ENCODE measurements at regions not wholly inside any gene's neighbourhood (a gene's known extent, or its start where the extent isn't known, plus 50 kb on each side); places are given as distances from the start of the nearest gene placed in this dataset.

GRCh38 chr15:62913246-62913645, 129.3 kb upstream of the TPM1 start:
- H3K27ac ChIP-seq (ENCODE audit: low read length): no peak overlapping the region
- no peak for DNase-seq
- no peaks in the 10 kb centered on the region for H3K4me1 ChIP-seq (ENCODE audit: low read length)
- H3K4me3 ChIP-seq (ENCODE audit: low read length): no peak overlapping the region
- no peak overlapping the region for H3K9ac ChIP-seq (ENCODE audit: low read length)
- no peaks in the 10 kb centered on the region for H3K9me2 ChIP-seq (replicated peaks; ENCODE audit: insufficient read depth, low read length)
- no peaks in the 10 kb centered on the region for H3K36me3 ChIP-seq (replicated peaks; ENCODE audit: insufficient read depth, low read length)
- no peak overlapping the region for H2AFZ ChIP-seq (ENCODE audit: low read length)
- TF ChIP-seq EZH2phosphoT487 (IDR thresholded peaks at IDR 0.05; ENCODE audit: low read length) (no peak), EZH2 (optimal IDR thresholded peaks at IDR 0.05; ENCODE audit: low read depth, low read length) (no peak)
- TF ChIP-seq, protein P1, sequence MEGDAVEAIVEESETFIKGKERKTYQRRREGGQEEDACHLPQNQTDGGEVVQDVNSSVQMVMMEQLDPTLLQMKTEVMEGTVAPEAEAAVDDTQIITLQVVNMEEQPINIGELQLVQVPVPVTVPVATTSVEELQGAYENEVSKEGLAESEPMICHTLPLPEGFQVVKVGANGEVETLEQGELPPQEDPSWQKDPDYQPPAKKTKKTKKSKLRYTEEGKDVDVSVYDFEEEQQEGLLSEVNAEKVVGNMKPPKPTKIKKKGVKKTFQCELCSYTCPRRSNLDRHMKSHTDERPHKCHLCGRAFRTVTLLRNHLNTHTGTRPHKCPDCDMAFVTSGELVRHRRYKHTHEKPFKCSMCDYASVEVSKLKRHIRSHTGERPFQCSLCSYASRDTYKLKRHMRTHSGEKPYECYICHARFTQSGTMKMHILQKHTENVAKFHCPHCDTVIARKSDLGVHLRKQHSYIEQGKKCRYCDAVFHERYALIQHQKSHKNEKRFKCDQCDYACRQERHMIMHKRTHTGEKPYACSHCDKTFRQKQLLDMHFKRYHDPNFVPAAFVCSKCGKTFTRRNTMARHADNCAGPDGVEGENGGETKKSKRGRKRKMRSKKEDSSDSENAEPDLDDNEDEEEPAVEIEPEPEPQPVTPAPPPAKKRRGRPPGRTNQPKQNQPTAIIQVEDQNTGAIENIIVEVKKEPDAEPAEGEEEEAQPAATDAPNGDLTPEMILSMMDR (IDR thresholded peaks at IDR 0.05; ENCODE audit: low read length): no peak
- H3K4me2 ChIP-seq (ENCODE audit: low read depth, low read length): no peak overlapping the region
- H3F3A ChIP-seq (ENCODE audit: insufficient read depth, low read length): no peaks in the 10 kb centered on the region
- no peaks in the 10 kb centered on the region for H3K27me3 ChIP-seq (replicated peaks; ENCODE audit: insufficient read depth, low read length)
- no peaks in the 10 kb centered on the region for H3K79me2 ChIP-seq (ENCODE audit: low read length)
- H3K9me3 ChIP-seq (replicated peaks; ENCODE audit: insufficient read depth, low read length): no peaks in the 10 kb centered on the region
- H4K20me1 ChIP-seq (ENCODE audit: insufficient read depth, low read length): no peaks in the 10 kb centered on the region

GRCh38 chr15:62914461-62915079, 128.0 kb upstream of the TPM1 start:
- H4K20me1 ChIP-seq (ENCODE audit: insufficient read depth, low read length): no peaks in the 10 kb centered on the region
- no peaks in the 10 kb centered on the region for H3F3A ChIP-seq (ENCODE audit: insufficient read depth, low read length)
- no peak overlapping the region for H3K4me3 ChIP-seq (ENCODE audit: low read length)
- H3K9me3 ChIP-seq (replicated peaks; ENCODE audit: insufficient read depth, low read length): no peaks in the 10 kb centered on the region
- no peak for DNase-seq
- H3K27me3 ChIP-seq (replicated peaks; ENCODE audit: insufficient read depth, low read length): no peaks in the 10 kb centered on the region
- H3K4me2 ChIP-seq (ENCODE audit: low read depth, low read length): no peak overlapping the region
- no peak for TF ChIP-seq EZH2 (optimal IDR thresholded peaks at IDR 0.05; ENCODE audit: low read depth, low read length)
- H3K79me2 ChIP-seq (ENCODE audit: low read length): no peaks in the 10 kb centered on the region
- no peaks in the 10 kb centered on the region for H3K36me3 ChIP-seq (replicated peaks; ENCODE audit: insufficient read depth, low read length)
- no peak overlapping the region for H2AFZ ChIP-seq (ENCODE audit: low read length)
- no peaks in the 10 kb centered on the region for H3K9me2 ChIP-seq (replicated peaks; ENCODE audit: insufficient read depth, low read length)
- H3K4me1 ChIP-seq (ENCODE audit: low read length): no peaks in the 10 kb centered on the region
- no peak overlapping the region for H3K27ac ChIP-seq (ENCODE audit: low read length)
- H3K9ac ChIP-seq (ENCODE audit: low read length): no peak overlapping the region

DNA sequence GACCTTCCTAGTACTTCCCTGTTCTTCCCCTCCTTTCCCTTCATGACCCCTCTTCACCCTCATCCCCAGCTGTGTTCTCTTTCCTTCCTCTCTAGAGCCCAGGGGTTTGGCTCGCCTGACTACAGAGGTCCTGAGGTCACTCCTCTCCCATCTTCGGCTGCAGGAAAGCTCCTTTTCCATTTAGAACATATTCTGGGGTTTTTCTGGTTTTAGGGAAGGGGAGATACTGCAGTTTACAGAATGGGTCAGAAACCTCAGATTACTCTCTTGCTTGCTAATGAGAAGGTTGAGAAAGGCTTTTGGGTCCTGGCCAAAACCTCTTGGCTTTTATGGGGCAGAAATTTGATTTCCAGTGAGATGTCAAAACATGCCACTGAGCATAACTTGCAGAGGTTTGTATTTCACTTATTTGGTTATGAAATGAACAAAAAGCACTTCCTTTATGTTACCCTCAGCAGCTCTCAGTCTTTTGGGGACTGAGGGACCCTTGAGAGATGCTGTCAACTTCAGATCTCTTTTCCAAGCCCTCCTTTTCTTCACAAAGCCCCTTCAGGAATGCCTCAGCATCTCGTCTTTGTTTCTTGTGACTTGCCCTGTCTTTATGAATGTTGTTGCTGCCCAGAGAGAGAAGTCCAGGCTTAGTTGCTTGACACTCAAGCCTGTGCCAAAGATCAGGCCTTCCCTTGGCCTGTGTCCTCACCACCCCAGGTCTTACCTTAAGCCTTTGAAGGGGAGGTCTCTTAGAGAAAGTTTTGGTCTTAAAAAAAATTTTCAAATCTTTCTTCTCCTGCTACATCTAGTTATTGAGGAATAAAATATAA, 121.7 kb upstream of the TPM1 start:
- Histone ChIP-seq H3K9me3 (replicated peaks; ENCODE audit: insufficient read depth, low read length) (no peaks in the 10 kb centered on the region), H3K9ac (ENCODE audit: low read length) (no peak overlapping the region), H3K79me2 (ENCODE audit: low read length) (no peaks in the 10 kb centered on the region), H2AFZ (ENCODE audit: low read length) (no peak overlapping the region), H3K4me3 (ENCODE audit: low read length) (no peak overlapping the region), H3K9me2 (replicated peaks; ENCODE audit: insufficient read depth, low read length) (no peaks in the 10 kb centered on the region), H4K20me1 (ENCODE audit: insufficient read depth, low read length) (no peaks in the 10 kb centered on the region), H3K27ac (ENCODE audit: low read length) (no peak overlapping the region), H3K36me3 (replicated peaks; ENCODE audit: insufficient read depth, low read length) (no peaks in the 10 kb centered on the region), H3K27me3 (replicated peaks; ENCODE audit: insufficient read depth, low read length) (no peaks in the 10 kb centered on the region), H3F3A (ENCODE audit: insufficient read depth, low read length) (no peaks in the 10 kb centered on the region), H3K4me1 (ENCODE audit: low read length) (no peaks in the 10 kb centered on the region), H3K4me2 (ENCODE audit: low read depth, low read length) (no peak overlapping the region)
- DNase-seq: no peak
- TF ChIP-seq EZH2 (optimal IDR thresholded peaks at IDR 0.05; ENCODE audit: low read depth, low read length) (no peak), EZH2phosphoT487 (IDR thresholded peaks at IDR 0.05; ENCODE audit: low read length) (no peak)
- TF ChIP-seq, protein P1 (IDR thresholded peaks at IDR 0.05; ENCODE audit: low read length): no peak

GRCh38 chr15:62922514-62922913, 120.0 kb upstream of the TPM1 start:
- Histone ChIP-seq H3K79me2 (ENCODE audit: low read length) (no peaks in the 10 kb centered on the region), H3K4me1 (ENCODE audit: low read length) (no peaks in the 10 kb centered on the region), H3K4me3 (ENCODE audit: low read length) (no peak overlapping the region), H3K36me3 (replicated peaks; ENCODE audit: insufficient read depth, low read length) (no peaks in the 10 kb centered on the region), H3K27me3 (replicated peaks; ENCODE audit: insufficient read depth, low read length) (no peaks in the 10 kb centered on the region), H3K9ac (ENCODE audit: low read length) (no peak overlapping the region), H2AFZ (ENCODE audit: low read length) (no peak overlapping the region), H3K9me2 (replicated peaks; ENCODE audit: insufficient read depth, low read length) (no peaks in the 10 kb centered on the region), H3K9me3 (replicated peaks; ENCODE audit: insufficient read depth, low read length) (no peaks in the 10 kb centered on the region), H3K27ac (ENCODE audit: low read length) (no peak overlapping the region), H3F3A (ENCODE audit: insufficient read depth, low read length) (no peaks in the 10 kb centered on the region), H3K4me2 (ENCODE audit: low read depth, low read length) (no peak overlapping the region), H4K20me1 (ENCODE audit: insufficient read depth, low read length) (no peaks in the 10 kb centered on the region)
- TF ChIP-seq, protein P1 (IDR thresholded peaks at IDR 0.05; ENCODE audit: low read length): no peak
- TF ChIP-seq EZH2 (optimal IDR thresholded peaks at IDR 0.05; ENCODE audit: low read depth, low read length): no peak
- no peak for TF ChIP-seq EZH2phosphoT487 (IDR thresholded peaks at IDR 0.05; ENCODE audit: low read length)
- no peak for DNase-seq

All from MM.1S (cell line).